WERI-Rb-1 (cell line): ENCODE measurements at regions not wholly inside any gene's neighbourhood (a gene's known extent, or its start where the extent isn't known, plus 50 kb on each side); places are given as distances from the start of the nearest gene placed in this dataset.
A peak's percentile ranks its signal among the peaks of the same experiment; 100 is the strongest.

Experiments
- DNase-seq: peaks from one replicate; pipeline ENCODE4 v3.0.0-alpha.2; 2020
- H3K27ac ChIP-seq: fragments of 250-450 bp; sonication (Bioruptor Pico); 2 replicates; pipeline ENCODE4 v1.5.1; 2020; ENCODE audit warnings: mild to moderate bottlenecking, moderate library complexity
- H3K27me3 ChIP-seq: fragments of 250-450 bp; sonication (Bioruptor Pico); 2 replicates; pipeline ENCODE4 v1.5.1; 2021; ENCODE audit warnings: mild to moderate bottlenecking, low read depth, moderate library complexity; ENCODE audit not compliant: insufficient read depth, severe bottlenecking
- H3K36me3 ChIP-seq: fragments of 250-450 bp; sonication (Bioruptor Pico); 2 replicates; pipeline ENCODE4 v1.5.1; 2020; ENCODE audit warnings: mild to moderate bottlenecking, moderate library complexity
- H3K4me3 ChIP-seq: 2 replicates; pipeline ENCODE4 v1.5.1; 2011; ENCODE audit warnings: low read depth, mild to moderate bottlenecking, control low read depth, low read length
- H3K9me3 ChIP-seq: fragments of 250-450 bp; sonication (Bioruptor Pico); 2 replicates; pipeline ENCODE4 v1.5.1; 2021; ENCODE audit warnings: mild to moderate bottlenecking, moderate library complexity; ENCODE audit not compliant: severe bottlenecking
- TF ChIP-seq, protein P1 (sequence below): IDR thresholded peaks from 2 replicates; pipeline ENCODE4 v1.5.1; 2011; ENCODE audit warnings: low read depth, mild to moderate bottlenecking, control low read depth, inconsistent platforms, low read length

DNA sequence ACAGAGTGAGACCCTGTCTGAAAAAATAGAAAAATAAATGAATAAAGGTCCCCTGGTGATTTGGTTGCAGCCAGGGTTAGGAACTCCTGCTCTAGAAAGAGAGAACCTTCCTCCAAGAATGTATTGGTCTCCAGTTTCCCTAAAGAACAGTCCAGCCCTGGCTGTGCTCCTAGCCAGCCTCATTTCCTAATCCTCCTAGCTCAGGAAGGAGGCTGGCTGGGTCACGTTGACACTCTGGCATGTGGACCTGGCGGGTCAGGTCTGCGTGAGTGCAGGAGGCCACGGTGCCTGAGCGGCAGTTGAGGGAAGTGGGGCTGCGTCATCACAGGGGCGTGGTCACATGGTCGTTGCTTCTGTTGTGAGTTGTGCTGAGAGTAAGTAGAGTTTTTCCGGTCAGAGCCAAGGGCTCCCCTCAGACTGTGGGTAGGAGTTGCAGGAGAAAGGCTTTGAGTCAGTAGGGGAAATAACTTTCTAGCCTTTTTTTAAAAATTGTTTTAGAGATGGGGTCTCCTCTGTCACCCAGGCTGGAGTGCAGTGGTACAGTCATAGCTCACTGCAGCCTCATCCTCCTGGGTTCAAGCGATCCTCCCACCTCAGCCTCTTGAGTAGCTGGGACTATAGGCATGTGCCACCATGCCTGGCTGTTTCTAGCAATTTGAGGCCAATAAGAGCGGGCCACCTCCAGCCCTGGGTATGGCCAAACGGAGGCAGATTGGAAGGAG lies 194.0 kb upstream of the CIBAR2 start:
- Histone ChIP-seq H3K27ac (peak overlapping the region; percentile 97), H3K9me3 (no peaks in the 10 kb centered on the region), H3K36me3 (no peaks in the 10 kb centered on the region), H3K4me3 (no peak overlapping the region), H3K27me3 (no peaks in the 10 kb centered on the region)
- TF ChIP-seq, protein P1, sequence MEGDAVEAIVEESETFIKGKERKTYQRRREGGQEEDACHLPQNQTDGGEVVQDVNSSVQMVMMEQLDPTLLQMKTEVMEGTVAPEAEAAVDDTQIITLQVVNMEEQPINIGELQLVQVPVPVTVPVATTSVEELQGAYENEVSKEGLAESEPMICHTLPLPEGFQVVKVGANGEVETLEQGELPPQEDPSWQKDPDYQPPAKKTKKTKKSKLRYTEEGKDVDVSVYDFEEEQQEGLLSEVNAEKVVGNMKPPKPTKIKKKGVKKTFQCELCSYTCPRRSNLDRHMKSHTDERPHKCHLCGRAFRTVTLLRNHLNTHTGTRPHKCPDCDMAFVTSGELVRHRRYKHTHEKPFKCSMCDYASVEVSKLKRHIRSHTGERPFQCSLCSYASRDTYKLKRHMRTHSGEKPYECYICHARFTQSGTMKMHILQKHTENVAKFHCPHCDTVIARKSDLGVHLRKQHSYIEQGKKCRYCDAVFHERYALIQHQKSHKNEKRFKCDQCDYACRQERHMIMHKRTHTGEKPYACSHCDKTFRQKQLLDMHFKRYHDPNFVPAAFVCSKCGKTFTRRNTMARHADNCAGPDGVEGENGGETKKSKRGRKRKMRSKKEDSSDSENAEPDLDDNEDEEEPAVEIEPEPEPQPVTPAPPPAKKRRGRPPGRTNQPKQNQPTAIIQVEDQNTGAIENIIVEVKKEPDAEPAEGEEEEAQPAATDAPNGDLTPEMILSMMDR = no peak
- peak; percentile 82 for DNase-seq

DNA sequence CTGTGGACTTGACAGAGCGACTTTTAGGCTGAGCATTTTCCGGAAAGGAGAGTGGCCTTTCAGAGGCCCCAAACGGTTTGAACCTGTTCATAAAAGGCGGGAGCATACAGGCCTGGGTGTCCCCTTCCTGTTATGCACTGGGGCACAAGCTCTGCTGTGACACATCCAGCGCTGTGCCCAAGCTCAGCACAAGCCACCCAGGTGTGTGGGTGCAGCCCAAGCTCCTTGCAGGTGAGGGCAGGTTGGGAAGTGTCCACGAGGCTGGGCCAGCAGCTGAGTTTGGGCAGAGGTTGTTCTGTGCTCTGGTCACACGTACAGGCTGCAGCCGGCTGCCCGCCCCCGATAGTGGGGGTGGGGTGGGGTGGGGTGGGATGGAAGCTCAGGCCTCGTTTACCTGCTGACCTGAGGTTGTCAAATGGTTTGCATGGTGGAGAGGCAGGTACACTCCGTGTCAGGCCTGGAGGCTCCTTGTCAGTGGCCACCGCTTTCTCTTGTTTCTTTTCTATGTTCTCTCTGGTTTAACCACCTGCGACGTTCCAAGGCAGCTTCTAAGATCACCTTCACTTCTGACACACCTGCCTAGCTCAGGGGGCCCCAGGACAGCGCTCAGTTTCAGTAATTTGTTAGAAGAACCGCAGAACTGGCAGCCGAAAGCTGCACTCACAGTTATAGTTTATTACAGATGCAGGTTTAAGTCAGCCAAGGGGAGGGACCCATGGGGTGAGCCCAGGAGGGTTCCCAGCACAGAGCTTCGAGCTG lies 194.7 kb upstream of the CIBAR2 start:
- no peak for DNase-seq
- no peaks in the 10 kb centered on the region for H3K27me3 ChIP-seq
- TF ChIP-seq, protein P1 = no peak
- H3K9me3 ChIP-seq = no peaks in the 10 kb centered on the region
- H3K27ac ChIP-seq = peak overlapping the region; percentile 97
- H3K4me3 ChIP-seq = no peak overlapping the region
- no peaks in the 10 kb centered on the region for H3K36me3 ChIP-seq

DNA sequence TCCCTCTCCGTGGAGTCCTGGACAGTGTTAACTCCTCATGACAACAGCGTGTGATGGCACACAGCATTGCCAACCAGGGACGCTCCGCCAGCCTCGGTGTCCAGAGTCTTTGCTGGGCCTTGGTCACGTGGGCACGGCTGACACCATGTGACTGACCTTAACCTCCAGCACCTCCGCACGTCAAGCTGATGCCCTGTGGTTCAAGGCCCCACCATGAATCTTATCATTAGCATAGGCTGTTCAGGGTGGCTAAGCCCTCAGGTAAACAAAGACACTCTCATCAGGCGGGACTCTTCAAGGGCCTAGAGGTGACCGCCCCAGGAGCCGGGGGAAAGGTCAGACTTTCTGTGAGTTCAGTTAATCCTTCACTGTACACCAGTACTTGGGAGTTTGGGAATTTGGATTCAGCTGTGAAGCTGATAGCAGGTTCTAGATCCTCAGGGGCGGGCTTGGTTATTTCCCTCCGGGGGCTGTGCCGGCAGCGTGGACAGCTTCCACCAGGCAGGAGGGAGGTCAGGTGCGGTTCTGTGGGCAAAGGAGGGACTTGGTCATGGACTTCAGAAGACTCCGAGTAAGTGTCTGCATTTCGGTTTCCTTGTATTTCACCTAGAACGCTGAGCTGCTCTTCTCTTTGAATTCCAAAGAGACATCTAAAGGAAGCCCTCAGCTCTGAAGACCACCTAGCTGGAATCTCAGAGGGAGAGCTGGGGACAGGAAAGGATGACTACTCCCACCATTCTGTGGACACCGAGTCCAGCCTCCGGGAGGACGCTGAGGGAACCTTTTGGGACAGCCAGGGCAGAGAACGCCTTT lies 195.5 kb upstream of the CIBAR2 start:
- TF ChIP-seq, protein P1 = no peak

DNA sequence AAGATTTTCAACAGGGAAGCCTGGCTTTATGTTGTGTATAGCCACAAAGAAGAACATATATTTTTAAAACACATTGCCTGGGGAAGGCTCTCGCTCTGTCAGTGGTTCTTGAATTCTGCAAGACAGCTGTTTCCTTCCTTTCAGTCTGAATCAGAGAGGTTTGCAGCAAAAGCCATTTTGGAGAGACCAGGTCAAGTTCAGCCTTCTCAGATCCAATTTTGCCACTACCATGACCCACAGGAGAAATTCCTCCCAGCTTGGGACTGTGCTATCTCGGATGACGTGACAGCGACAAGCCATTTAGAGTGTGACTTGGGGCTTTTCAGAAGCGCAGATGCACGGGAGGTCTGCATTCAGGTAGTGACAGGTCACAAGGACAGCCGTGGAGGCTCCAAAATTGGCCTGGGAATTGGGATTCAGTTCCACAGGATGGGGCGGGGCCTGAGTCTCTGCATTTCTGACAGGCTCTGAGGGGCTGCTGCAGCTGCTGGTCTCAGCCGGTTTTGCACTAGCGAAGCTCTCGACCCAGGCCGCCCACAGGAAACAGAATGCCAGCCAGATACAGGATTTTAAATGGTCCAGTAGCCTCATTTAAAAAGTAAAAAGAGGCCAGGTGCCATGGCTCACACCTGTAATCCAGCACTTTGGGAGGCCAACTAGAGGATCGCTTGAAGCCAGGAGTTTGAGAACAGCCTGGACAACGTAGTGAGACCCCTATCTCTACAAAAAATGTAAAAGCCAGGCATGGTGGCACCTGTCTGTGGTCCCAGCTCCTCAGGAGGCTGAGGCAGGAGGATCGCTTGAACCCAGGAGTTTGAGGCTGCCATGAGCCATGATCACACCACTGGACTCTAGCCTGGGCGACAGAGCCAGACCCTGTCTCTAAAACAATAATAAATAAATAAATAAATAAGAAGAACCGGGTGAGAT lies 196.6 kb upstream of the CIBAR2 start:
- Histone ChIP-seq H3K36me3 (no peaks in the 10 kb centered on the region), H3K27me3 (no peaks in the 10 kb centered on the region), H3K27ac (peak overlapping the region; percentile 97), H3K9me3 (no peaks in the 10 kb centered on the region), H3K4me3 (no peak overlapping the region)
- DNase-seq = no peak
- TF ChIP-seq, protein P1 = no peak

More for the DNA sequence above, 195.5 kb upstream of the CIBAR2 start:
- Histone ChIP-seq H3K27ac (peak overlapping the region; percentile 97), H3K9me3 (no peaks in the 10 kb centered on the region), H3K36me3 (no peaks in the 10 kb centered on the region), H3K4me3 (no peak overlapping the region), H3K27me3 (no peaks in the 10 kb centered on the region)
- DNase-seq = no peak
